Keratinocyte (primary cell): ENCODE measurements at regions not wholly inside any gene's neighbourhood (a gene's known extent, or its start where the extent isn't known, plus 50 kb on each side); places are given as distances from the start of the nearest gene placed in this dataset.

Experiments used
- CTCF ChIP-seq, 3 experiments: IDR thresholded peaks in 1 of 3; conservative IDR thresholded peaks in 1 of 3; optimal IDR thresholded peaks in 1 of 3; 2 replicates in 2 of 3; 3 replicates in 1 of 3; pipeline versions ENCODE3 to v1.5.1; 2011; ENCODE audit warnings: low read length in 3 of 3, mild to moderate bottlenecking in 3 of 3, moderate library complexity in 2 of 3, control low read depth in 1 of 3, inconsistent platforms in 1 of 3; ENCODE audit not compliant: insufficient read depth in 2 of 3; ENCODE audit errors: extremely low read depth in 1 of 3
- EZH2 ChIP-seq: IDR thresholded peaks from one replicate; pipeline ENCODE4 v1.6.1; 2012; ENCODE audit warnings: inconsistent platforms, mild to moderate bottlenecking, low read length, moderate library complexity

- no peak for TF ChIP-seq CTCF (optimal IDR thresholded peaks at IDR 0.05 in 1 of 3, IDR thresholded peaks at IDR 0.05 in 1 of 3, conservative IDR thresholded peaks at IDR 0.05 in 1 of 3; ENCODE audit: extremely low read depth in 1 of 3, insufficient read depth in 2 of 3, low read length in 3 of 3)
- TF ChIP-seq EZH2 = no peak
These were observed 338.3 kb upstream of the ATP11B start for GRCh38 chr3:182455011-182455410.
